ENCODE measurements at regions not wholly inside any gene's neighbourhood (a gene's known extent, or its start where the extent isn't known, plus 50 kb on each side); places are given as distances from the start of the nearest gene placed in this dataset.
A peak's percentile ranks its signal among the peaks of the same experiment; 100 is the strongest.

DNA sequence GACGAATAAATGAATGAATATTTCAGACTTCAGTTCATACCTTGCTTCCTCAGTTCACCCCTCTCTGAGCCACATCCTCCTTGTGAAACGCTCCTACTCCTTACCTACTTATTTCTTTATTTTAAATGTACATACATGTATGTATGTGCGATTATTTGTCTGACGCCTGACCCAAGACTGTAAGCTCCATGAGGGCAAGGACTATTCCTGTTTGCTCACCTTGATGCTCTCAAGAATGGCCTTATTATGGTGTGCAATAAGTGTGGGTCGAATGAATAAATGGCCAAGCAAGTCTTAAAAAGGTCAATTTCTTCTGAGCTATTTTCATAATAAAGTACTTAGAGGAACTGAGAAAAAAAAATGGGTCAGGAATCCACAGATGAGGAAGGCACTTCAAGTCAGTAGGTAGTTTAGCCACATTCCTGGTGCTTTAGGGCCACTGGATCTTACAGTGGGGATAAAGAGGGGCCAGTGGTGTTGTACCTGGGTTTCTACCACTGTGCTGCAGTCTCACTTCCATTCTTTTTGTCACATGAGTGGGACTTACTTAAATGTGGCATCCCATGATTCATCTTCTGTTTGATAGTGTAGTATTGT lies 74.7 kb downstream of the SDC1 start:
- no peak for DNase-seq

DNA sequence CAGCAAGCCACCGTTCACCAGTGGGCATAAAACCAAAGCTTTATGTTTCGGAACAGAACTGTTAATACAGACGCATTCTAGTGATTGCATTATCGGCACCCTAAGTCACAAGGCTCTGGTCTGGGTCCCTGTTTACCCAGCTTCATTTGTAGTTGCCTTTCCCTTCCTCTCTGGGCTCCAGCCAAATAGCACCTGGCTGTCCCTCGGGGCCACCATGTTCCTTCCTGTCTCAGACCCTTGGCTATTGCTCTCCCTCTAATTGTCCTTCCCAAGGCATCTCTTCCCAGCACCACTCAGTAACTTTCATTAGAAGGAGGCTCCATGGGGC lies 75.3 kb downstream of the SDC1 start:
- no peak for DNase-seq

DNA sequence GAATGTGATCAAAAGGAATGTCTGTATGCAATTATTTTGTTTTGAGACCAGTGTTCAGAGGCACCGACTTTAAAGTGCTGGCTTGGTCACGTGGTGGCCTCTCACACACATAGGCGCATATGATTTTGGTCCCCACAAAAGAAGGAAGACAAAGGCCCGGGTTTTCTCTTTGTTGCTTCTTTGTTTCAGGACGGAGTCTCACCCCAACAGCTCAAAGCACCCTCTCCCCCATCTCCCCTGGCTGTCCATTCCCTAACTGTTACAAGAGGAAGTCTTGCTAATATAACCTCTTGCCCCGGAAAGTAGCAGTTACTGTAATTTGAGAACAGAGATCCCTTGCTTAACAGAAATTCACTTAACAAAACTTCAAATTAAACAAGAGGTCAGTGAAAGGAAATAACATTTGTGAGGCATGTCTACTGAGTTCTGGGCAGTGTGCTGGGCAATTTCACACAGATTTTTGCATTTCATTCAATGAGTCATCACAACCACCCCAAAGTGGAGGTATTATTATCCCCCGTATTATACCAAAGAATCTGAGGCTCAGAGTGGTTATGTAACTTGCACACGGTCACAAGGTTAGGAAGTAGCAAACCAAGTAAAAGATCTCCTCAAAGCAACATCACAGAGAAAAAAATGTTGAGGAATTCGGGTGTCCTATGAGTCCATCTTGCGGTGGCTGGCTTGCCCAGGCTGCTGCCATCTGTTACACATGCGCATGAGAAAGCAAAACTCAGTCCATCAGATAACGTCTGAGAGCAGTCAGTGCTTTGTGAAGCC lies 75.8 kb downstream of the SDC1 start:
- DNase-seq = no peak

DNA sequence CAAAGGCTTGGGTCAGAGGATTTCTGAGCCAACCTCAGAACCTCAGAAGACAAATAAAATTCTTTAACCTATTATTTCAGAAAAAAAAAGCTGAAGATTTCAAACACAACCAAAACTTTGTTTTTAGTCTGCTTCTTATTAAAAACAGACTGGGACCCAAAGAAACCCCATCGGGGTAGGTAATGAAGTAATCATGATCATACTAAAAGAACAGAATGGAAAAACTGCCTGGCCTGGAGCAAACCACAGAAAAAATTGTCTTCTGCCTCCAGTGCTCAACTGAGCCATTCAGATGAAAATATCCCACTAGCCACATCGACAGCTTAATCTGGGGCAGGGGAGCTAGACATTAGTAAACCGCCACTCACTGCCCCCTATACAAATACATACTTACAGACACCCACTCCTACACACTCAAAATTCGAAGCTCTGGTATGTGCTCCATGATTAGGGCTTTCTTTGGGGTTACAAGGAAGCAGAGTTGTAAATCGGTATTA lies 76.5 kb downstream of the SDC1 start:
- no peak for DNase-seq

DNA sequence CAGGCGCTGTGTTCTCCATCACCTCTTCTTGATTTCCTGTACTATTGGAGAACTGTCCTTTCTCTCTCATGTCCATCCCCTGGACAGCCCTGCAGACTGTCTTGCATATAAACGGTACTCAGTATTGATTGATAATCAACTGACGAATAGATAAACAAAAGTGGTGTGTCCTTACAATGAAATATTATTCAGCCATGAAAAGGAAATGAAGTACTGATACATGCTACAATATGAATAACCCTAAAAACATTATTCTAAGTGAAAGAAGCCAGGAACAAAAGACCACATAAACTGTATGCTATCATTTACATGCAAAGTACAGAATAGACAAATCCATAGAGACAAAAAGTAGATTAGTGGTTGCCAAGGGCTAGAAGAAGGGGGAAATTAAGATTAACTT lies 77.6 kb downstream of the SDC1 start:
- no peak for DNase-seq

DNA sequence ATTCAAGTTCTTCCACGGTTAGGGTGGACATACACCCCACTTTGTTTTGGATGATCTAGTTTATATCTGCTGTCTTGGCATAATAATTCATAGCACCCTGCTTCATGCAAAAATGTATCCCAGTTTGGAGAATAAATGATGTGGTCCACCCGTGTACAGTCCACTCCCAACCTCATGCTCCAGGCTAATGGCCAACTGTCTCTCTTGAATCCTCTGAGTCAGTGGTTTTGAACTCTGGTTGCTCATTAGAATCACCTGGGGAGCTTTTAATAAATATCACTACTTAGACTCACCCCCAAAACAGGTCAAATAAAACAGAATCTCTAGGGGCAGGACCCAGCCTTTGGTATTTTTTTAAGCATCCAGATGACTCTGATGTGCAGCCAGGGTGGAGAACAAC lies 78.5 kb downstream of the SDC1 start:
- no peak for DNase-seq

DNA sequence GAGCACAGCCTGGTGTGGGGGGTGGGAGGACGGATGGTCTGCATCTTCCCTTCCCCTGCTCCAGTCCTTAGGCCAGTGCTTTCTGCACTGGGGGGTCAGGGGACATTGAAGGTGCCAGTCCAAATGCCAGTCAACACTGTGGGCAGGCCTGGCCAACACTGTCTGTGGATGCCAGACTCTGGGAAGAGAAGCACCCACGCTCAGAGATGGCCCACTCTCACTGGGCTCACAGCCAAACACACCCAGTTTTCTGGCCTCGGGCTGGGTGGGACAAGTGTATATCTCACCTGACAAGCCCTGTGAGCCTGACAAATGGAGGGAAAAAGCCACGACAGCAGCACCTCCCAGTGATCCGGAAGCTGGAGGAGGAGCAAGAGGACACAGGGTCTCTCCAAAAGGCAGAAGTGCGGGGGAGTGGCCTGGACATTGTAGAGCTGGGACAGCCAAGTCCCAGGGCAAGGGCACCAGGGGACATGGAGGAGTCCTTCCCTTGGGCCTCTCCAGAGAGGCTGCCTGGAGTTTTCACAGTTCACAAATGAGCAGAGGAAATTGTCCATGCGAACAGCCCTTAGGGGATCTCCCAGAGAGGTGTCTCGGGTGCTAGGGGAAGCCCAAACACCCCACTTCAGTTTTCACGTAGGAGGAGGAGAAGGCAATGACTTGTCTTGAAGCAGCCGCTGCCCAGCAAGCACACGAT lies 79.3 kb downstream of the SDC1 start:
- no peak for DNase-seq

DNA sequence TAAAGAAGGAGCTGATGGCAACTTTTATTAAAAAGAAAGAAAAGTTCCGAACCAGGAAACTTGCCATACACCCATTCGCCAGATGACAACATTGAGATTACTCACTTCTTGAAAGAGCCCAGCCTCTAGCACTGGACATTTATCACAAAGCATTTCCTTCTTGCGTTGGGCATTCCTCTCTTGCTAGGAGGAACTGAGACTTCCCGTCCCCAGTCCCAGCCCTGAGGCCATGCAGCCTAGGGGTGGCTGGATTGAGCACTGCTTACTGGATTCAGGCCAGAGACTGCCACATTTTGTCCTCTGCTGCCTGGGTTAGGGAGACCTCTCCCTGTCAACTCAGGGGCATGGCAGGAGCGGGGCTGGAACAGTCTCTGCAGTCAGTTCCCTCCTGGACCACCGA lies 80.1 kb downstream of the SDC1 start:
- no peak for DNase-seq

DNA sequence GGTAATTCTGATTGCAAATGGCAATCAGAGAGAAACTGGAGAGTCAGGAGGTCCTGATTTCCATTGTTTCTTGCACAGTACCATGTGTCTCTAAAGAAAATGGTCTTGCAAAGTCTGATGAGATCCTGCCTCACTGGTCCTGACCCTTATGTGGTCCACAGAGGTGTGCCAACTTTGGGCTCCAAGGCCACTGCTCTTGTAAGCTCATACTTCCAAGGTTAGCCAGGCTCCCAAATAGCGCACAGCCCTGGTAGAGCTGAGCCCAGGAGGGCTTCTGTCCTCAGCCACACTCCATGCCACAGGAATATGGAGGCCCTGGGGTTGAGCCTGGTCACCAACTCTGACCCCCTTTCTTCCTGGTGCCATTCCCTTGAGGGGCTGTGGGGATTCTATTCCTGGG lies 80.7 kb downstream of the SDC1 start:
- DNase-seq = no peak

DNA sequence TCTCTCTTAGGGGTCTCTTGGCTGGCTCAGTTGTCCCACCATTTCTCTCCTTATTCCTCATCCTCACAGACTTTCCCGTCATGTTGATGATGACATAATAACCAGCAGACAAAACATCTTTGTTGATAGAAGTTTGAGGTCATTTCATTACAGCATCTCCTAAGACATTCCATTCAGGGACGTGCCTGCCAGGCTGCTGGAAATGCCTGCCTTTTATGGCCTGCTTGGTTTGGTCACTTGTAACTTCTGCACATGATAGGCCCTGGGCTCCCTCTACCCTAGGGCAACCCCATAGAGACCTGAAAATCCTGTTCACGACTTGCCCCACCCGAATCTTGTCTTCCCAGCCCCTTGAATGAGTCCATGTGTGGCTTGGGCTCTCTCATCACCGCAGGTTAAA lies 81.7 kb downstream of the SDC1 start:
- DNase-seq = no peak

DNA sequence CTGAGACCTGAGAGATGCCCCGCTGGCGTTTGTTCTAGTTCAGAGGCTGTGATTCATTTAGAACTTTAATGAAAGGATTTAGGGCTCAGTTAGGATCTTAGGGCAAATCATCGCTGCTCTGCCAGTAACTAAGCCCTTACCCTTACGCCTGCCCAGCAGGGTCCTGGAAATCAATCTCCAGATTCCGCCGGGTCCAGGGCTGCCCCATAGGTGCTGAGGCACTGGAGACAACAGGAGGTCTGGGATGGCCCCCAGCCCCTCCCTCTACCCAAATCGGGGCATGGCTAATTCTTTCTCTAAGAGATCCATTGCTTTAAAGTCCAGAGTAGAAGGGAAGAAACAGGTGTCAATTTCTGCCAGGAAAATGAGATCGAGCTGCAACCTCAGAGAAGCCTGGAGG lies 83.1 kb downstream of the SDC1 start:
- no peak for DNase-seq

DNA sequence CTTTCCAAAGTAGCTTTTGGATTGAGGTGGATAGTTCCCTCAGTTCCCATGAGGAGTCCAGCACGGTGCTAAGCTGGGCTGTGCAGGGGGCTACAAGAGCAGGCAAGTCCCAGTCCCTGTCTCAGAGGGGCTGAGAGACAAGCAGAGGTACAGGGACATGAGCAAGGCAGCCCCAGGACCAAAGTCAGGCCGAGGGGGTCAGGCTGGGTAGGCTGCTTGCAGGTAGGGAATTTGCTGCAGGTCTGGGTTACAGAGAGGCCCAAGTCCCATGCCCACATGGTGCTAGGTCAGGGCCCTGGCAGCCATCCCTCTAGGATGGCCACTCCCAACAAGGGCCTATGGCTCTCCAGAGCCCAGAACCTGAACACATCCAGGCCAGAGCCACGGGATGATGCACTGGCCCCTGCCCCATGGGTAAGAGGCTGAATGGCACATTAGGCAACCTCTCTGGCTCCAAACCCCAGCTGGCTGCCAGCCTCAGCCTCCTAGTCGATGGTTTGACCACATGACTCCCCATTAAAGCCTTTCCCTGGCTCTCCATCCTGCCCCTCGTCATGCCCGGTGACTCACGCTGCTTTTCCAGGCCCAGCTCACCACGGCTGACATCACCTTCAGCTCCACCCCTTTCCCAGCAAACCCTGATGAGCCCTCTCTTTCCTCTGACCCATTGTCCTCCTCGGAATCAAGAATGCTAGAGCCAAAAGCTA lies 83.7 kb downstream of the SDC1 start:
- DNase-seq = no peak

DNA sequence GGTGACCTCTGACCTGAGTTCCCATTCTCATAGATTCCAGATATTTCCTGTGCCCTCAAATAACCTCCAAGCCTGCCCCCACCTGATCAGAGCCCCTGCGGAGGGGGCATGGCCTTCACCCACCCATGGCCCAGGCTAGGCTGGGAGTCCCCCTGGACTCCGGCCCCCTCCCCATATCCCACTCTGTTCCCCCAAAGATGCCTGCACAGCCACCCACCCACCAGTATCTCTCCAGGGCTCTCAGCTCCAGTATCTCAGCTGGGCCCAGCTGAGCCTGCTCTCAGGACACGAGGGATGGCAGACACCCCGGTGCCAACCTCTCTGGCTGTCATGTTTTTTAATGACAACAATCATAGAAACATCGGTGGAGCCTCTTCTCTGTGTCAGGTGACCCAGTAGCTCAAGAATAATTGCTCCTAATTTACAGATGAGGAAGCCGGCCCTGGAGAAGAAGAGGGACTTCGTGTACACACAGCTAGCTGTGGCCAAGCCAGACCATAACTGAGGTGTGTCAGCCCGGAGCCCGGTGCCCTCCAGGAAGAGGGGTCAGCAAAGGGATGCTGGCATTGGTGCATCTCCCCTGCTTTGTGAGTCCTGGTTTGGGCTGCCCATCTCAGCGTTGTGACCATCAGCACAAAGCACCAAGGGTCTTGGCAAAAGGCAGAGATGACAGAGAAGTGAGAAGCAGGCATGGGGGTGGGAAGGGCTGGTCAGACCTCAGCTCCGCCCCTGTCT lies 84.4 kb downstream of the SDC1 start:
- no peak for DNase-seq

DNA sequence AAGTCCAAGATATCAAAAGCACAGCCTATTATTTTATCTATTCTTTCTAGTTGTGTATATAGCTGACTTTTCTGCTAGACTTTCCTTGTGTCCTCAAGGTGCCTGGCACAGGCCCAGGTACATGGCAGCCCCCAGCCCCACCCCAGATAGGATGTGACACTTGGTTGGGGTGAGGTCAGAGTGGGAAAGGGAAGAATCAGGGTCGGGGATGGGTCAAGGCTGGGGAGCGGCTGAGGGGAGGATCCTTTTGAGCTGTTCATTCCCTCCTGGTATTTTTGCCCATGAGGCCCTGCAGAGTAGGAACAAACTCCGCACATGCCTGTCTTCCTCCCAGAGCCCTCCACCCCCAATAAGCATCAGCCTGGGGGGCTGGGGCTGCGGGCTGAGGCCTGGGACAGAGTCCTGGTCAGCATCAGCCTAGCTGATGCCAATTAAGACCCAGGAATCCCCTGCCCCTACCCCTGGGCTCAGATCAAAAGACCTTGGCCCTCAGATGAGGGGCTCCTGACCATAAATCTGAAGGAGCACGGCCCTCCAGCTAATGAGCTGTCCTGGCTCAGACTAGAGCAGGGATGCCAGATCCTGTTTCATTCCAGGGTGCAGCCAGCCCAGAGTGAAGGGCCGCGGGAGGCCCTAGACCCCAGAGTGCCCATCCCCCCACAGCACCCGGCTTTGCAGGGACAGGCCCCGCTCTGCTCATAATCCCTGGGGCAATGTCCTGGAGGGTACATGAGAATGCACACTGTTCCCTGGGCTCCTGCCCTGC lies 85.3 kb downstream of the SDC1 start:
- no peak for DNase-seq

DNA sequence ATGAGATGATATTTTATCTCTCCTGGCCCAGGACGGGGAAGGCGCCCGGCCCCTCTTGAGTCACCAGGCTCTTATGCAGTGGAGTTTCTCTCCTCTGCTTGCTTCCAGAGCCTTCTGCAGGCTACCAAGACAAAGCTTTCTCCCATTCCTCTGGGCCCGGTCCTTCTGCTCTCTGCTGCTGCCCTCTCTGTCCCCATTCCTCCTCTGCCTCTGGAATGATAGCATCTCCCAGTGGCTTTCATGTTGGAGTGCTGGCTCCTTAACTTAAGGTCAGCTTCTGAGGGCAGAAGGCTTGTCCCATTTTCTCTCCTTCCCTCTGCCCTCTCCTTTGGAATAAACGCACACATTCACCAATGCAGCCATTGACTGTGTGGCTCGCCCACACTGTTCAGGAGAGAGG lies 86.2 kb downstream of the SDC1 start:
- no peak for DNase-seq

DNA sequence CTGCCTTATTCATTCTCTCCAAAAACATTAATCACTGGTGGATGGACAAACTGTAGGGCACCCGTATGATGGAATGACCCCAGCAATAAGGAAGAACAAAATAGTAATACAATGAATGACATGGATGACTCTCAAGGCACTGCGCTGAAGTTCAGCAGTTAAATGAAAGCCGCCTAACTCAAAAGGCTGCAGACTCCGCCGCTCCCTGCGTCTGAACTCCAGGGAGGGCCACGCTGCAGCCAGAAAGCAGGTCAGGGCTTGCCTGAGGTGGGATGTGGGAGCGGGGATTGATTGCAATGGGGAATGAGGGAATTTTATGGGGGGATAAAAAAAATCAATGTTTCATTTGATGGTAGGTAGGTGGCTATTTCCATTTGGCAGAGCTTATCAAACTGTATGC lies 86.5 kb upstream of the LAPTM4A start:
- no peak for DNase-seq

DNA sequence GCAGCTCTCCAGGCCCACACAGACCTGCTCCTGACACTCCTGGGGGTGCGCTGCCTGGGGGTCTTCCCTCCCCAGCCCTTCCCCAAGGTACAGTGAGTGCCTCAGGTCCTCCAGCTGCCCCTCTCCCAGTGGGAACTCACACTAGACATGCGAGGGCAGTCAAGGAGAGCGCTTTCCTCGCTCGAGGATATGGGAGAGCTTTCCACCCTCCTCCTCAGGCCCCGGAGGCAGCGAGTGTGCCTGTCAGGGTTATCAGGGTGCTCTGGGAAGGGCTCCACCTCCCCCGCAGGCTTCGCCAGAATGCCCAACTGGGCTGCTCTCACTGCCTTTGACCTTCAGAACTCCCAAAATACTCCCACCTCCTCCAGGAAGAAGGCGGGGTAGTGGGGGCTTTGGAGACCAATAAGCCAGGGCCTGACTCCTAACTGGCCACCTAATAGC lies 85.7 kb upstream of the LAPTM4A start:
- DNase-seq = no peak

DNA sequence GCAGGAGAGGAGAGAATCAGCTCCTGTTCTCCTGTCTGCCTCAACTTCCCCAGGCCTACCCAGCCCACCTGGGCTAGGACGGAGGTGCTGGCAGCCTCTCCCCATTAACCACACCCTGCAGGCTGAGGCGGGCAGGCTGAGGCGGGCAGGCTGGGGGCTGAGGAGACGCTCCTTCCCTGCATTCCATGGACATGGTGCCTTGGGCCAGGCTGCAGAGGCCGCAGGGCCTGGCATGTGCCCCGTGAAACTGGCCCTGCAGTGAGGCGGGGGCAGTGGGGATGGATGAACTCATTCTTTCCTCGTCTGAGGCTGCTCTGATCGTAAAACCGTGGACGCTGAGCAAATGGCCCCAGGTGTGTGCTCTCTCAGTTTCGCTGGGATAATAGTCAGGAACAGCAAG lies 84.7 kb upstream of the LAPTM4A start:
- no peak for DNase-seq

DNA sequence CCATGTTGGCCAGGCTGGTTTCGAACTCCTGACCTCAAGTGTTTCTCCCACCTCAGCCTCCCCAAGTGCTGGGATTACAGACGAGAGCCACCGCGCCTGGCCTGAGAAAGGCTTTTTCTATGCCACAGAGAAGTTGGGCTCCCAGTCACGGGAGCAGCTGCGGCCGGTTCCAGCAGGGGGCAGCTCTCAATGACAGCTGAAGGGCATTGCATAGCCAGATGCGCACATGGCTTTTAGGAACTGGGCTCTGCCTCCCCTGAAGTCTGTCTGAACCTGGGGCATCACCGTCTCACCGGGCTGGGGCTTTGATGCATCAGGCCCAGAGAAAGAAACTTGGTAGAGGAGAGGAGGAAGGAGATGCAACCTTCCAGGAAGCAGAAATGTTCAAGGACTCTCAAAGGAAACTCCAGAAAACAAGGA lies 84.2 kb upstream of the LAPTM4A start:
- peak; percentile 31 to 32 for DNase-seq

DNA sequence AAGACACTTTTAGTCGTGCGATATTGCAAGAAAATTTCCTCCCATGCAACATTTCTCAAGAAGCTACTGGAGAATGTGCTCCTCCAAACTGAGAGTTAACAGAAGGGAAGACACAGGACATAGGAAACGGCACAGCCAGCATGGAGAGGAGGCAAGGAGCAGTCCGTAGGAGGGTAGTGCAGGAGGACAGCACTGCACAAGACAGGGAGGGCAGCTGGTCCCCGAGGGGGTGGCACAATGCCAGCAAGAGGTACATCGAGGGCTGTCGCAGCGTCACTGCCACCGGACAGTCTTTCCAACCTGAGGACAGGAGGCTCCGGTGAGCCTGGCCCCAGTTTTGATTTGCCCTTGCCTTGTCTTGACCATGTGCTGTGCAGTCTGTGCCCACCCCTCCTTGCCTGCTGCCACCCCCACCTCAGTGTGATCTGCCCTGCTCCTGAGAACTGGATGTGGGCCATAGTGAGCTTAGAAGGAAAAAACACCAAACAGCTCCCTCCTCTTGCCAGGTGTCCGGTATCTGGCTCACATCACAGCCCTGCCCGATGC lies 81.6 kb upstream of the LAPTM4A start:
- no peak for DNase-seq

DNA sequence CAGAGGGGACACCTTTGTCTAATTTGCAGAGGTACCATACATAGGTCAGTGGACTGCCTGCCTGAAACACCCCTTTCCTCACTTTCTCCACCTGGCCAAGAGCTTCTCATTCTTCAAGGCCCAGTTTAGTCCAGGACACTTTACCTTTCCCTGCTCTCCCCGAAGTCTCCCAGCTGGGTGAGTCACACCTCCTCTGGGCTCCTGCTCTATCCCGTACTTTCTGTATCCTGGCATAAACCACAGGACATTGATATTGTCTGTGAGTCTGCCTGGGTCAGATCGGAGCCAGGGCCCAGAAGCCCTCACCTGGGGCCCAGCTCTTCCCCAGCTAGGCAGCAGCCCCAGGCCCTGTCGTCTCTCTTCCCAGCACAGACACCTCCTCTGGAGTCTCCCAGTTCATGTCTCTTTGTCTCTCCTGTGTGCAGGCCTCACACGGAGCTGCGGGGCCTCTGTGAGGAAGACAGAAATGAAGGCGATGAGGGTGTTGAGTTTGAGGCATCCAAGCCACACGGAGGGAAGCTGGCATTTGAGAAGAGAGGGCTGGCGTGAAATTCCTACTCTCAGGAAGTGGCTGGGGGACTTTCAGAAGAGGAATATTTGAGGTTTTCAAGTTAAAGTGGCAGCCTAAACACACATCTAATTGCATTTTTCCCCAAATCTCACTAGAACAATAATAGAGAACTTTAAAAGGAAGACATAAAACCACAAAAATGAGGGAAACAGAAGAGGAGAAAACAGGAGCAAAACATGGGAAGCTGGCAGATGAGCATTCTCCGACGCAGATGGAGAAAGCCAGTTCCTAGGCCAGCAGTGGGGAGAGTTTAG lies 79.6 kb upstream of the LAPTM4A start:
- DNase-seq = no peak

All from stimulated activated CD4-positive, alpha-beta T cell treated with anti-CD3 and anti-CD28 coated beads, Interleukin-2, amount 100 ng/mL, for 48 hours (primary cell).